SK-N-MC (cell line): ENCODE measurements at regions not wholly inside any gene's neighbourhood (a gene's known extent, or its start where the extent isn't known, plus 50 kb on each side); places are given as distances from the start of the nearest gene placed in this dataset.

Source experiments
- EZH2 ChIP-seq: fragments of 200-600 bp; sonication (generic); IDR thresholded peaks from one replicate; pipeline ENCODE4 v1.6.1; 2017; ENCODE audit warnings: antibody characterized with exemption
- FOXP2 ChIP-seq: optimal IDR thresholded peaks from 2 replicates; pipeline ENCODE3; 2011; ENCODE audit warnings: mild to moderate bottlenecking, moderate library complexity; ENCODE audit not compliant: insufficient read depth; ENCODE audit errors: extremely low read length, control extremely low read depth
- POLR2AphosphoS5 ChIP-seq: IDR thresholded peaks from 2 replicates; pipeline ENCODE4 v1.6.1; 2012; ENCODE audit warnings: mild to moderate bottlenecking, low read depth, low read length, borderline replicate concordance

GRCh38 chr15:29922191-29922590 lies 99.9 kb upstream of the TJP1 start:
- TF ChIP-seq POLR2AphosphoS5 = no peak
- TF ChIP-seq EZH2 = no peak
- TF ChIP-seq FOXP2 = no peak
